AG09309 (cell line): ENCODE measurements at regions not wholly inside any gene's neighbourhood (a gene's known extent, or its start where the extent isn't known, plus 50 kb on each side); places are given as distances from the start of the nearest gene placed in this dataset.
"Not testable (repeated sequence)": the region's sequence is repeated elsewhere in the genome, so short reads cannot be mapped to it uniquely, and the experiment has no call there.

ENCODE experiments used
- DNase-seq: peaks from one replicate; pipeline ENCODE4 v3.0.0-alpha.2; 2010; ENCODE audit warnings: low read depth
- H3K4me3 ChIP-seq: 2 replicates; pipeline ENCODE4 v1.5.1; 2011; ENCODE audit warnings: mild to moderate bottlenecking, low read depth, low read length, moderate library complexity; ENCODE audit not compliant: control insufficient read depth

- not testable (repeated sequence) for DNase-seq
Observed at GRCh38 chr9:39463696-39464095, 108.2 kb downstream of the SPATA31A1 start.

GRCh38 chr9:39464122-39464777, 108.8 kb downstream of the SPATA31A1 start:
- peak; percentile 1 for DNase-seq
- not testable (repeated sequence) for H3K4me3 ChIP-seq

More at GRCh38 chr9:39463696-39464095, 108.2 kb downstream of the SPATA31A1 start:
- not testable (repeated sequence) for H3K4me3 ChIP-seq

GRCh38 chr9:39474499-39474898, 119.0 kb downstream of the SPATA31A1 start:
- not testable (repeated sequence) for H3K4me3 ChIP-seq, DNase-seq

GRCh38 chr9:39483073-39483472, 127.6 kb downstream of the SPATA31A1 start:
- not testable (repeated sequence) for H3K4me3 ChIP-seq, DNase-seq

- DNase-seq, H3K4me3 ChIP-seq: not testable (repeated sequence)
Observed at GRCh38 chr9:39483880-39484279, 128.4 kb downstream of the SPATA31A1 start.

GRCh38 chr9:39484292-39484691, 128.8 kb downstream of the SPATA31A1 start:
- not testable (repeated sequence) for DNase-seq, H3K4me3 ChIP-seq

GRCh38 chr9:39487477-39487876, 132.0 kb downstream of the SPATA31A1 start:
- DNase-seq, H3K4me3 ChIP-seq: not testable (repeated sequence)

- DNase-seq, H3K4me3 ChIP-seq: not testable (repeated sequence)
Observed at GRCh38 chr9:39496248-39496647, 140.8 kb downstream of the SPATA31A1 start.

- DNase-seq = not testable (repeated sequence)
Observed at GRCh38 chr9:39503178-39503577, 147.7 kb downstream of the SPATA31A1 start.

GRCh38 chr9:39527387-39528029, 172.0 kb downstream of the SPATA31A1 start:
- not testable (repeated sequence) for H3K4me3 ChIP-seq, DNase-seq

More at GRCh38 chr9:39503178-39503577, 147.7 kb downstream of the SPATA31A1 start:
- H3K4me3 ChIP-seq = not testable (repeated sequence)

GRCh38 chr9:39532597-39532996, 177.1 kb downstream of the SPATA31A1 start:
- H3K4me3 ChIP-seq, DNase-seq: not testable (repeated sequence)

- not testable (repeated sequence) for DNase-seq, H3K4me3 ChIP-seq
Observed at GRCh38 chr9:39533001-39533762, 177.7 kb downstream of the SPATA31A1 start.

GRCh38 chr9:39533763-39534548, 178.5 kb downstream of the SPATA31A1 start:
- not testable (repeated sequence) for DNase-seq, H3K4me3 ChIP-seq

- not testable (repeated sequence) for H3K4me3 ChIP-seq
Observed at GRCh38 chr9:39534897-39535296, 179.4 kb downstream of the SPATA31A1 start.

GRCh38 chr9:39542157-39542556, 186.7 kb downstream of the SPATA31A1 start:
- H3K4me3 ChIP-seq, DNase-seq: not testable (repeated sequence)

More at GRCh38 chr9:39534897-39535296, 179.4 kb downstream of the SPATA31A1 start:
- not testable (repeated sequence) for DNase-seq

- not testable (repeated sequence) for DNase-seq, H3K4me3 ChIP-seq
Observed at GRCh38 chr9:39545079-39545478, 189.6 kb downstream of the SPATA31A1 start.

GRCh38 chr9:39550573-39550972, 195.1 kb downstream of the SPATA31A1 start:
- H3K4me3 ChIP-seq, DNase-seq: not testable (repeated sequence)

- H3K4me3 ChIP-seq, DNase-seq: not testable (repeated sequence)
Observed at GRCh38 chr9:39551544-39551943, 196.1 kb downstream of the SPATA31A1 start.
